RWPE2 (cell line): ENCODE measurements at regions not wholly inside any gene's neighbourhood (a gene's known extent, or its start where the extent isn't known, plus 50 kb on each side); places are given as distances from the start of the nearest gene placed in this dataset.

Source experiments
- ATAC-seq: fragments of 200-7000 bp; cut with Tn5 transposase; 3 replicates; pipeline ENCODE4 v1.9.1; 2021; ENCODE audit warnings: low read depth
- DNase-seq: peaks from one replicate; pipeline ENCODE4 v3.0.0-alpha.2; 2020; ENCODE audit warnings: low spot score
- H3K27ac ChIP-seq: fragments of 450-650 bp; 2 replicates; pipeline ENCODE4 v1.5.1; 2017; ENCODE audit warnings: mild to moderate bottlenecking; ENCODE audit not compliant: poor library complexity, severe bottlenecking
- H3K27me3 ChIP-seq: fragments of 250-450 bp; sonication (Bioruptor Pico); 2 replicates; pipeline ENCODE4 v1.5.1; 2021; ENCODE audit warnings: mild to moderate bottlenecking, moderate library complexity; ENCODE audit not compliant: insufficient read depth, poor library complexity, severe bottlenecking
- H3K36me3 ChIP-seq: fragments of 250-450 bp; sonication (Bioruptor Pico); 2 replicates; pipeline ENCODE4 v1.5.1; 2020; ENCODE audit warnings: low read depth, mild to moderate bottlenecking, moderate library complexity
- H3K4me1 ChIP-seq: fragments of 250-450 bp; sonication (Bioruptor Pico); 2 replicates; pipeline ENCODE4 v1.5.1; 2021; ENCODE audit warnings: mild to moderate bottlenecking, moderate library complexity; ENCODE audit not compliant: insufficient read depth, poor library complexity, severe bottlenecking
- H3K4me3 ChIP-seq: fragments of 250-450 bp; sonication (Bioruptor Pico); 2 replicates; pipeline ENCODE4 v1.5.1; 2021; ENCODE audit warnings: mild to moderate bottlenecking, moderate library complexity; ENCODE audit not compliant: severe bottlenecking
- H3K9me3 ChIP-seq: fragments of 250-450 bp; sonication (Bioruptor Pico); 2 replicates; pipeline ENCODE4 v1.5.1; 2021; ENCODE audit warnings: mild to moderate bottlenecking, moderate library complexity; ENCODE audit not compliant: severe bottlenecking
- TF ChIP-seq, protein P1 (sequence below): fragments of 450-650 bp; IDR thresholded peaks from one replicate; pipeline ENCODE4 v1.5.1; 2017; ENCODE audit warnings: mild to moderate bottlenecking, moderate library complexity; ENCODE audit not compliant: poor library complexity, severe bottlenecking

DNA sequence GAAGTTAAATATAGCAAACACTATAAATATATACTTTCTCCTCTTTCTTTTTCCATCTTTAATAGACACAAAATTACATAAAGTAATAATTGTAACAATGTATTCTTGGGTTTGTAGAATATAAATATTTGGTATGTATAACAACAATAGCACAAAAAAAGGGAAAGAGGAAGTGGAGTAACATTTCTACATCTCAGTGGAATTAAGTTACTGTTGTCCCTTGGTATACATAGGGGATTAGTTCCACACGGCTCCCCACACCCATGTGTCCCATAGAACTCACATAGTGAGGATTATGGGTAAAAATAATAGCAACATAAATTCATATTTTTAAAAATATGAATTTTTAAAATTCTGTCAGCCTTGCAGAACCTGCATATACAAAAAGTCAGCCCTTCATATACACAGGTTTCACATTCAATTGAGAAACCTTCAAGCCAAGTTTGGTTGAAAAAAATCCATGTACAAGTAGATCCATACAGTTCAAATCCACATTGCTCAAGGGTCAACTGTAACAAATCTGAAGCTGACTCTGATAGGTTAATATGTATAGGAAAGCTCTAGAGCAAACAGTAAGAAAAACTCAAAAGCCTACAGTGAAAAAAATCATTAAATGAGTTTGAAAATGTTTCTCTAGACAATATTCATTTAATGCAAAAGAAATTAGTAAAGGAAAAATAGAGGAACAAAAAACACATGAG lies 92.4 kb downstream of the HYCC1 start:
- H3K27me3 ChIP-seq, result no peaks in the 10 kb centered on the region
- DNase-seq (no peak), ATAC-seq (no peak)
- no peaks in the 10 kb centered on the region for H3K4me1 ChIP-seq
- H3K36me3 ChIP-seq, result no peaks in the 10 kb centered on the region
- TF ChIP-seq, protein P1, sequence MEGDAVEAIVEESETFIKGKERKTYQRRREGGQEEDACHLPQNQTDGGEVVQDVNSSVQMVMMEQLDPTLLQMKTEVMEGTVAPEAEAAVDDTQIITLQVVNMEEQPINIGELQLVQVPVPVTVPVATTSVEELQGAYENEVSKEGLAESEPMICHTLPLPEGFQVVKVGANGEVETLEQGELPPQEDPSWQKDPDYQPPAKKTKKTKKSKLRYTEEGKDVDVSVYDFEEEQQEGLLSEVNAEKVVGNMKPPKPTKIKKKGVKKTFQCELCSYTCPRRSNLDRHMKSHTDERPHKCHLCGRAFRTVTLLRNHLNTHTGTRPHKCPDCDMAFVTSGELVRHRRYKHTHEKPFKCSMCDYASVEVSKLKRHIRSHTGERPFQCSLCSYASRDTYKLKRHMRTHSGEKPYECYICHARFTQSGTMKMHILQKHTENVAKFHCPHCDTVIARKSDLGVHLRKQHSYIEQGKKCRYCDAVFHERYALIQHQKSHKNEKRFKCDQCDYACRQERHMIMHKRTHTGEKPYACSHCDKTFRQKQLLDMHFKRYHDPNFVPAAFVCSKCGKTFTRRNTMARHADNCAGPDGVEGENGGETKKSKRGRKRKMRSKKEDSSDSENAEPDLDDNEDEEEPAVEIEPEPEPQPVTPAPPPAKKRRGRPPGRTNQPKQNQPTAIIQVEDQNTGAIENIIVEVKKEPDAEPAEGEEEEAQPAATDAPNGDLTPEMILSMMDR, result no peak
- H3K27ac ChIP-seq, result no peak overlapping the region
- H3K9me3 ChIP-seq, result no peaks in the 10 kb centered on the region
- H3K4me3 ChIP-seq, result no peak overlapping the region

- no peaks in the 10 kb centered on the region for H3K4me1 ChIP-seq
- DNase-seq (no peak), ATAC-seq (peak; percentile 66; the same call in 2 of the 3 replicates)
- no peaks in the 10 kb centered on the region for H3K9me3 ChIP-seq
- H3K4me3 ChIP-seq, result no peak overlapping the region
- H3K27ac ChIP-seq, result no peak overlapping the region
- TF ChIP-seq, protein P1, result no peak
- no peaks in the 10 kb centered on the region for H3K27me3 ChIP-seq
- no peaks in the 10 kb centered on the region for H3K36me3 ChIP-seq
Measured at GRCh38 chr7:22920672-22921071, 93.3 kb downstream of the HYCC1 start.

DNA sequence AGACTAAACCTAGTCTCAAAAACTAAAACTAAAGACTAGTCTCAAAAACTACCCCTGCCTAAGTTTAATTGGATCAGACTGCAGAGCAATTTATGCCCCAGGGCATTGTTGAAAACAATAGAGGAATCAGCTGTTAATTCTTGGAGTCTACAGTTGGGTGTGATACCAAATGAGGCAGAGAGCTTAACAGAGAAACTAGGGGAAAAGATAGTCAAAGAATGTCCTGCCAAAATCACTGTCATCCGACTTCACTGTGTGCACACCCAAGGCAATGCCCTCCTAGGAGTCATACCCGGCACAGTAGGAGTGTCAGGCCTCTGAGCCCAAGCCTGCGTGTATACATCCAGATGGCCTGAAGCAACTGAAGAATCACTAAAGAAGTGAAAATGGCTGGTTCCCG lies 90.5 kb upstream of the TOMM7 start:
- DNase-seq (no peak), ATAC-seq (no peak)
- no peaks in the 10 kb centered on the region for H3K27me3 ChIP-seq
- TF ChIP-seq, protein P1, result no peak
- no peaks in the 10 kb centered on the region for H3K9me3 ChIP-seq
- no peak overlapping the region for H3K27ac ChIP-seq
- no peaks in the 10 kb centered on the region for H3K36me3 ChIP-seq
- H3K4me1 ChIP-seq, result no peaks in the 10 kb centered on the region
- no peak overlapping the region for H3K4me3 ChIP-seq

DNA sequence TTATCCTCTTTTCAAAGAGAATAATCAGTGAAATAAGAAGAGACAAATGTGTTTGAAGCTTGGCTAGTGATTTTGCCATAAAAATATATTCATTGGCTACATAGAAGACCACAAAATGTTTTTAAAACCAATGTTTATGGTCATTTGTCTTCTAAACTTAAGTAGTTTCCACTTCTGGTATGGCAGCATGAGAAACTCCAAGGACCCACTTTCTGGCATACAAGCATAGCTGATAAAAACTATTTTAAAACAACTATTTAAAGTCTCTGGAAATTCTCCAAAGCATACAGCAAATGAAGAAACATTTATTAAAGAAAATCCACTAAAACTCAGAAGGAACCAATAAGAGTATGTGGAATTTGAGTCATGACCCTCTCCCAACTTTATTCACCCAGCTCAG lies 89.2 kb upstream of the TOMM7 start:
- no peak overlapping the region for H3K4me3 ChIP-seq
- H3K27ac ChIP-seq, result no peak overlapping the region
- H3K9me3 ChIP-seq, result no peaks in the 10 kb centered on the region
- no peaks in the 10 kb centered on the region for H3K27me3 ChIP-seq
- no peak for ATAC-seq
- no peak for DNase-seq
- TF ChIP-seq, protein P1, result no peak
- no peaks in the 10 kb centered on the region for H3K4me1 ChIP-seq
- no peaks in the 10 kb centered on the region for H3K36me3 ChIP-seq

GRCh38 chr7:22909917-22910316 lies 87.3 kb upstream of the TOMM7 start:
- no peak for ATAC-seq

More at GRCh38 chr7:22909917-22910316, 87.3 kb upstream of the TOMM7 start:
- H3K27ac ChIP-seq, result no peak overlapping the region
- no peaks in the 10 kb centered on the region for H3K27me3 ChIP-seq
- TF ChIP-seq, protein P1, result no peak
- H3K4me1 ChIP-seq, result no peaks in the 10 kb centered on the region
- H3K4me3 ChIP-seq, result no peak overlapping the region
- no peaks in the 10 kb centered on the region for H3K9me3 ChIP-seq
- H3K36me3 ChIP-seq, result no peaks in the 10 kb centered on the region
- no peak for DNase-seq
